Ecto neural progenitor cell (in vitro differentiated cells): ENCODE measurements at regions not wholly inside any gene's neighbourhood (a gene's known extent, or its start where the extent isn't known, plus 50 kb on each side); places are given as distances from the start of the nearest gene placed in this dataset.
A peak's percentile ranks its signal among the peaks of the same experiment; 100 is the strongest.
"Not testable (repeated sequence)": the region's sequence is repeated elsewhere in the genome, so short reads cannot be mapped to it uniquely, and the experiment has no call there.

Experiments used
- DNase-seq: peaks from one replicate; pipeline ENCODE4 v3.0.0-alpha.2; 2018; ENCODE audit warnings: low spot score

DNA sequence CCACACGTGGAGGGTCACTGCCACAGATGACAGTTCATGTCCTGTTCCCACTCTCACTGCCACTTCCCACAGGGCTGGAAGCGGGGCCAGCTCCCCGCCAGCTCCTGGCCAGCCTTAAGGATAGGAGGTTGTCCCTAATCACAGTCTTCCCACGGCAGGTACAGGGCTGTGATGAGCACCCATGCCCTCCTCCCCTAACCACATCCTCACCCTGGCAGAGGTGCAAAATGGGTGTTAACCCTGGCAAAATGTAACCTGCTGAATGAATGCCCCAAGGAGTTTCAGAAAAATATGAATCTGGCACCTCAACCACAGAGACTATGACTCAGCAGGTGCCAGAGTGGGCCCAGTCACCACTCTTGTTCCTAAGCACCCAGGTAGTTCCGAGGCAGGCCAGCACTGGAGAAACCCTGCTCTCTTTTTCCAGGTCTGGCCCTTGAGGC is 185.1 kb upstream of the TPM1 start:
- DNase-seq: peak; percentile 41

DNA sequence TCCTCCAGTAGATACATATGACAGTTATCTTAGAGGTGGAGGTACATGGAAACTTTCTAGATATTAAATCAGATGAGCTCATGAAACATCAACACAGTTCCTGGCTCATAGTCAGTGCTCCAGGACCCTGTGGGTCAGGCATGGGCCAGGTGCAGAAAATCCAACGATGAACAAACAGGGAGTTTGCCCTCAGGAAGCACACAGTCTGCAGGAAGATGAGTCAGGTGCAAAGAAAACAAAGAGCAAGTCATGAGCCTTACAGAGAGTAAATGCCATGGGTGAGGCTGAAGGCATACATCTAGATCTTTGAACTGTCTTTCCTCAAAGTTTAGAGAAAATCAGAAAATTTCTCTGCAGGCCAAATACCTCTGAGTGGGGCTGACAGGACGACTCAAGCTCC is 184.2 kb upstream of the TPM1 start:
- DNase-seq: peak; percentile 29

DNA sequence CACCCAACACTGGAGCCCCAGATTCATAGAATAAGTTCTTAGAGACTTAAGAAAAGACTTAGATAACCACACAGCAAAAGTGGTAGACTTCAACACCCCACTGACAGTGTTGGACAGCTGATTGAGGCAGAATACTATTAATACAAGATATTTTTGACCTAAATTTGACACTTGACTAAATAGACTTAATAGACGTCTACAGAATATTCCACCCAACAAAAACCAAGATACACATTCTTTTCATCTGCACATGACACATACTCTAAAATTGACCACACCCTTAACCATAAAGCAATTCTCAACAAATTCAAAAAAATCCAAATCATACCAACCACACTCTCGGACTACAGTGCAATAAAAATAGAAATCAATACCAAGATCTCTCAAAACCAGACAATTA is 179.8 kb upstream of the TPM1 start:
- DNase-seq: no peak

DNA sequence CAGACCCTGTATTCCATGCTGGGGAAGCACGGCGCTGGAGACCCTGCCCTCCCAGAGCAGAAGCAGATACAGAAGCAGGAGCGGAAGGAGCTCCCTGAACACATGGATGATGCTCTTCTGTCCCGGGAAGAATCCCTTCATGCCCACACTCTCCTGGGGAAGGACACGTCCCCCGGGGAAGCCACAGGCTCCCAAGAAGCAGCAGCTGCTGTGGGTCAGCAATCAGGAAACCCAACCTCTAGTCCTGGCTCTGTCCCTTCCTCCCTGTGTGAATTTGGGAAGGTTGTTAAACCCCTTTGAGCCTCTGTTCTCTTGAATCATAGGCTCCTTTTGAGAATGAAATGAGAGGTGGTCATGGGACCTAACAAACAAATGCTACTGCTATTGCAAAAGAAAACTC is 176.2 kb upstream of the TPM1 start:
- peak; percentile 34 for DNase-seq

DNA sequence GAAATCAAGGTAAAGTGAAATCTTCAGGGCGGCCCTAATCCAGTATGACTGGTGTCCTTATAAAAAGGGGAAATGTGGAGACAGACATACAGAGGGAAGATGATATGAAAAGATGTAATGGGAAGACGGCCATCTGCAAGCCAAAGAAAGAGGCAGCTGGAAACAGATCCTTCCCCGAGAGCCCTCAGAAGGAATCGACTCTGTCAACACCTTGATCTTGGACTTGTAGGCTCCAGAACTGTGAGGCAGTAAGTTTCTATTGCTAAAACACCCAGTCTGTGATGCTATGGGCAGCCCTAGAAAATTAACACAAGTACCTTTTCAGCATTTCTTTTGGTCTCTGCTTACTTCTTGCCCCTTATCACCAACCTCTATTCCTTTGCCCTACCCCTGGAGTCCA is 174.7 kb upstream of the TPM1 start:
- no peak for DNase-seq

DNA sequence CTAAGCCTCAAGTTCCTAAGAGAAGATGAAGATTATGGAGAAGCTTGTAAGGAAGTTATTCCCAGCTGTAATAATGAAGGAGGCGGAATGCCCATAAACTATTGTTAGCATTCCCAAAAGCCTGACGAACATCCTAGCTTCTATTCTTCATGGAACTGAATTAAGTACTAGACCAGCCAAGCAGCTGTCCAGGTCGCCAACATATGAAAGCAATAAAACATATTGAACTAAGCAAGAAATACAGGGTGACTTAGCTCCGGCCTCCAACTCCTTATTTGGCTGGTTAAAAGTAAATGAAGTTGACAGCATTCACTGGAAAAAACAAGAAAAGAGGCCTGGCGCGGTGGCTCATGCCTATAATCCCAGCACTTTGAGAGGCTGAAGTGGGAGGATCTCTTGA is 174.0 kb upstream of the TPM1 start:
- DNase-seq: peak; percentile 25

DNA sequence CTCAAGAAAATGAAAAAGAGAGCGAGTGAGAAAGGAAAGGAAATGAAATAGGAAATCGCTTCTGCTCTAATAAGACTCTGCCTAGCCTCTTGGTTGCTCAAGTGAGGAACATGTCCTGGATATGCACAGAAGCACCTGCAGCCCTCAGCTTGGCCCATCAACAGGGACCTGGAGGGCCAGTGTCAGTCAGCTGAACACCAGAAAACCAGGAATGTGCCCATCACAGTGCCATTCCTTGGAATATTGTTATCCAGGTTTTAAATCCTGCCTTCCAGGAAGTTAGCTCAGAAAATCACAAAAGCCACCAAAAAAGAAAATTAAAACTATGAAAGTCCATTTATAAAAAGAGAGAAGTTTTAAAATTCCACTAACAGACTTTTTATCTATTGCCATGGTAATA is 173.4 kb upstream of the TPM1 start:
- DNase-seq: no peak

DNA sequence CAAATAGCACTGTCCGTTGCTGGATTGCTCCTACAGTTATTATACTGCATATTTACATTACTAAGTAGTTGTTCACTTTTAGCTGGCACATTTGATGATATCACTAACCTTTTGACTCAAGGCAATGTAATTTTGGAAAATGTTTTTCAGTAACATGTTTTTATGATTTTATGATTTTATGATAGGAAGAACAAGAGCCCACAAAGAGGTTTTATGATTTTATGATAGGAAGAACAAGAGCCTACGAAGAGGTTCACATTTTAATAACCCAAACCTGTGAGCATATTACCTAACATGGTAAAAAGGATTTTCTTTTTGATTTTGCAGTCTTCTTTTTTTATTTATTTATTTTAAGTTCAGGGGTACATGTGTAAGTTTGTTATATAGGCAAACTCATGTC is 172.3 kb upstream of the TPM1 start:
- DNase-seq: no peak

DNA sequence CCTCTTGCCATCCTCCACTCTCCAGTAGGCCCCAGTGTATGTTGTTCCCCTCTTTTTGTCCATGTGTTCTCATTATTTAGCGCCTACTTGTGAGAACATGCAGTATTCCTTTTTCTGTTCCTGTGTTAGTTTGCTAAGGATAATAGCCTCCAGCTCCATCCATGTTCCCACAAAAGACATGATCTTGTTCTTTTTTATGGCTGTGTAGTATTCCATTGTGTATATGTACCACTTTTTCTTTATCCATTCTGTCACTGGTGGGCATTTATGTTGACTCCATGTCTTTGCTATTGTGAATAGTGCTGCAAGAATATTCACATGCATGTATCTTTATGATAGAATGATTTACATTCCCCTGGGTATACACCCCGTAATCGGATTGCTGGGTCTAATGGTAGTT is 171.8 kb upstream of the TPM1 start:
- DNase-seq: not testable (repeated sequence)

DNA sequence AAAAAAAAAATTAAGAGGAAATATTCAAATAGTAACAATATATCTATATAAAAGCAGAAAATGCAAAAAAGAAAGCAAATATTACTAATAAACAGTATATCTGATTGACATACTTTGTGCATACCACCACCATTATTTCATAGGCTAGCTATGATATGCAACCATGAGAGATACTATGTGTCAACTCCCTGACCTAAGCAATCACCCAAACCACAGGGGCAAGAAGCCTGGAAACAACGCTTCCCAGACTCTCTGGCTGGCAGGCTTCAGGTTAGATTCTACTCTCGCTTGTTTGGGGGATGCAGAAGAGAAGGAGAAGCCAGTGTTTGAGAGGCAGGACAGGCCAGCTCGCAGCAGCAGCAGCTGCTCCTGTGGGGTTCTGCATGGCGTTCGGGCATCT is 169.3 kb upstream of the TPM1 start:
- DNase-seq: peak; percentile 33

DNA sequence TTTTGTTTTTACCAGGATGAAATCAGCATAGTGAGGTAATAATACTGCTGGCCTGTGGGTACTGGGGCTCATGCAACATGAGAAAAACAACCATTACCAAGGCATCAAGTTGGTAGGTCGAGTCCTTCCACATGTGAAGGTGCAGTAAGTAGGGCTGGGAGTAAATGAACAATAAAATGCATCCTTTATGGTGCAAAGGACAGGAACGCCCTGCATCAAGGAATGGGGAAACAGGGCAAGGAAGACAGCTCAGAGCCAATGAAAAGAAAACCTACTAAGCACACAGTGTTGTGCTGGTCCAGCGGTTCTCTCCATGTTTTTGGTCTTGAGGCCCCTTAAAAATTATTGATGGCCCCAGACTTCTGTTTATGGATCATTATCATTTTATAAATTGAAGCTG is 168.5 kb upstream of the TPM1 start:
- no peak for DNase-seq

DNA sequence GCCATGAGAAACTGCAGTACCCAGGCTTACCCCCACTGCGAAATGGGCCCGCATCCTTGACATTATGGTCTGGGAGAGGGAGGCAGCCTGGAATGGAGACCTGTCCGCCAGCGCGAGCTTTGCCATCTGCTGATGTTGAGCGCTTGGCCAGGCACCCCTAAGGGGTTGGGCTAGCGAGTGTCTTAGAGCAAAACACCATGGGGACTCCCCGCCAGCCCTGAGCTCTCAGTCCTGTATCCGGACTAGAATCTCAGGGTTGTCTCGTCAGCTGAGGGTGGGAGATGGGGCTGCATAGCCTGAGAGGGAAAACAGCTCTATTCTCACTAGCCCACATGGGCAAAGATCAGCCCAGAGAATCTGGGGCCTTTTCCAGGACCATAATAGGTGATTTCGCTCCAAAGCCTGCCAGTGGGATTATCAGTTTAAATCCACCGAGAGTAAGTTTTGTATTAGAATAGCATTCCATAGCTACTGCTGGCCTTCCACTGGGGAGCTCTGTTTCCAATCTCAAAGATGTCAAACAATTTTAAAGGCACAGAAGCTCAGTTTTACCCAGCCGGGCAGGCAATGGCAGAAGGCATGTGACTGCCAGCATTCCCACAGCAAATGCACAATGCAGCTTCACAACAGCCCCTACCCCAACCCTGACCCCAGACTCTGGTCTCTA is 167.5 kb upstream of the TPM1 start:
- no peak for DNase-seq

DNA sequence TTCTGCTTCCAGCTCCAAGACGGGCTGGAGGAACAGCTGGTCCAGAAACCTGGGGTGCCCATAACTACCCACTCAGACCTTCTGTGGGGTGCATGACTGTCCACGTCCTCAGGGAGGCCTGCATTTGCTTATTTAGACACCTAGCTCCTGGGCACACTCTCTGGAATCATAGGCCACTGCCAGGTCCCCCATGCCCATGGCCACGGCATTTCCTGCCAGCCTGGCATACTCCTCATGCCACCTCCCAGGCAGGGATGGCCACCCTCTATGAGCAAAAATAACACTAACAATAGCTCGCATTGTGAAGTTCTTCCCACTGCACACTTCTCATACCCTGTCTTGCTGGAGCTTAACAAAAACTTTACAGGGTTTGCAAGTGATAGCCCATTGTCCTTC is 166.9 kb upstream of the TPM1 start:
- DNase-seq: no peak

DNA sequence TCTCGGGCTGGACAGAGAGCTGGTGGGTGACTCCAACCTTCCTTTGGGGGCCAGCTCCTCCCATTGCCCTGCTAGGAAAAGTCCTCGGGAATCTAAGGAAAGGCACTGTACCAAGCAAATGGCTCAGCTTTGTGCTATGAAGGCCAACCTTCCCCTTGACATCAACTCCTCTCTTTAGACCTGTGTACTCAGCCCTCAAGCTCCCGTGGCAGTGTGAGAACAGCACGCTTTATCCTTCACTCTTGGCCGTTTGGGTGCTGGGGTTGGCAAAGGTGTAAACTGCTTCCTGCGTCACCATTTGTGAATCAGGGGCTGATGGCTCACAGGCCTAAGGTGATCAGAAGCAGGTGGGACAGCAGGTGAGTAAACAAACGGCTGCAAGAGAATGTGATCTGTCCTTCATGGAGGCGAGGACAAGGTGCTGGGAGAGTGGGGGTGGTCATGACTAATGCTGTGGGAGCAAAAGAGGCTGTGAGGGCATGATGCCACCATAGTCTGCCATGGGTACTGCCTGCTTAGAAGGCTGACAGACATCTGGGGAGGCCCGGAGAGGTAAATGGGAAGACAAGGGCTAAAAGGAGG is 165.2 kb upstream of the TPM1 start:
- peak; percentile 36 for DNase-seq

DNA sequence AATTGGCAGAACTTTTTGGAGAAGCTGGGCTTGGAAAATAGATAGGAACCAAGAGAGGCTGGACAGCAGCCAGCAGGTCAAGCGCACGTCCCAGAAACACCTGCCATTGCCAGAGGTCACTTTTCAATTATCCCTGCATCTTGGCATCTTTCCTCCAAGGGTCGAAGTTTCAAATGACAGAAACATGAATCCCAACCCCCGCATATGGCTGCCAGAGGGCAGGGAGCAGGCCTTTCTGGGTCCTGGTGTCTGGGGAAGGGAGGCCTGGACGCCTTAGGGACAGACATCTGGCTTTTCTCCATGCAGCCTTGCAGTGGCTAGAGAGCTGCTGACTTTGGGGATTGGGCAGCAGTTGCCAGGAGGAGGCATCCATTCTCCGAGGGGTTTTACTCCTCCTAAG is 164.5 kb upstream of the TPM1 start:
- no peak for DNase-seq

DNA sequence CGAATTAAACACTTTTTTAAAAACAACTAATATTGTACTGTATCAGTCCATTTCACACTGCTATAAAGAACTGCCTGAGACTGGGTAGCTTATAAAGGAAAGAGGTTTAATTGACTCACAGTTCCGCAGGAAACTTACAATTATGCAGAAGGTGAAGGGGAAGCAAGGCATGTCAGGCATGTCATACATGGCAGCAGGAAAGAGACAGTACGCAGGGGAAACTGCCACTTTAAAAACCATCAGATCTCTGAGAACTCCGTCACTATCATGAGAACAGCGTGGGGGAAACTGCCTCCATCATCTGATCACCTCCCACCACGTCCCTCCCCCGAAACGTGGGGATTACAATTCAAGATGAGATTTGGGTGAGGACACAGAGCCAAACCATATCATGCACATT is 162.8 kb upstream of the TPM1 start:
- no peak for DNase-seq

DNA sequence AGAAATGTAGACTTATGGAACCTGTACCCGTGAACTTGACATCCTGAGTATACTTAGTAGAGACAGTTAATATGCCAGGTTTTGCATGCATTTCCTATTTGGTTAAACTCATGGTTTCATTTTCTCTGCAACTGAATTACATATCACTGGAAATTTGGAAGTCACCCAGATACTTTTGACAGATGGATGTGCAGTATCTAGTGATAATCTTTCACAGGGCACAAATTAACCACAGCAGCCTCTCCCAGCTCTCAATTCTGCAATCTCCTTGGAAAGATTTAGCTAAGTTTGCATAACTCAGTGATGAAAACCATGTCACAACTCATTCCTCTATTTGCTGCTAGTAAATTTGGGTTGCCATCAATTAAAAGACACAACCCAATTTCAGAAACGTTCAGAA is 162.3 kb upstream of the TPM1 start:
- no peak for DNase-seq

DNA sequence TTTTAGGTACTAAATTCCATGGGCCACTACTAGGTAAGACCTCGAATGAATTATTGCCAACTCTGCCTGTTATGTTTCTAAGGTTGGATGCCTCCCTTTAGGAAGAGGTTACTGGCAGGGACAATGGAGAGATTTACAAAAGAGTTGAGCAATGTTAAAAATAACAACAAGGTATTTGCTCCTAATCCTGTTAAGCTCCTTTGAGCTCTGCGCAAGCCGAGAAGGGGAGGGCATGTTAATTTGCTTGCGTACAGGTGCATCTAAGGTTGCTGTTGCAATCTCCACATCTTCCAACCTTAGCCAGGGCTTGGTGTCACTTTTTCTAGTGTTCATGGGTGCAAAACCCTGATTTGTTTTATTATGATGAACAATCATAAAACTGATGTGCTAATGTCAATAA is 161.5 kb upstream of the TPM1 start:
- no peak for DNase-seq

DNA sequence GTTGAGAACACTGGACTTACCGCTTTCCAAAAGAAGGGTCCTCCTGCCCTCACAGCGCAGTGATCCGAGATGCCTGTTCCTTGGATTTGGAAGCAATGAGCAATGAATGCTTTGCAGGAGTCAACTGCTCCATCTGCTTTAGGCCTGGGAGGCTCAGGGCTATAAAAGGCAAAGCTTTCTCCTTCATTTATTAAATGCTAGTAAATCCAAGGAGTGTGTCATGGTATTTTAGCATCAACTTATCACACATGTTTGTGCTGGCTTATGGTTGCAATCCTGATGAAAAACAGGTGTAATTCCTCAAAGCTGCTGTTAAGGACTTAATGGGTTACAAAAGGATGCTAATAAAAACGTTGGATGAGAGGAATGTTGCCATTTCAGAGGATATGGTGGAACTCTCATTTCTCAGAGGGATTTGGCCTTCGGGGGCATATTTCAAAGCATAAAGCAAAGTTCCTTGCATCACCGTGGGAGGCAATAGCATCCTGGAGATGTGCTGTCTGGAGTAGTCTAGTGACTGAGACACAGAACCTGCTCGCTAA is 158.5 kb upstream of the TPM1 start:
- DNase-seq: no peak

DNA sequence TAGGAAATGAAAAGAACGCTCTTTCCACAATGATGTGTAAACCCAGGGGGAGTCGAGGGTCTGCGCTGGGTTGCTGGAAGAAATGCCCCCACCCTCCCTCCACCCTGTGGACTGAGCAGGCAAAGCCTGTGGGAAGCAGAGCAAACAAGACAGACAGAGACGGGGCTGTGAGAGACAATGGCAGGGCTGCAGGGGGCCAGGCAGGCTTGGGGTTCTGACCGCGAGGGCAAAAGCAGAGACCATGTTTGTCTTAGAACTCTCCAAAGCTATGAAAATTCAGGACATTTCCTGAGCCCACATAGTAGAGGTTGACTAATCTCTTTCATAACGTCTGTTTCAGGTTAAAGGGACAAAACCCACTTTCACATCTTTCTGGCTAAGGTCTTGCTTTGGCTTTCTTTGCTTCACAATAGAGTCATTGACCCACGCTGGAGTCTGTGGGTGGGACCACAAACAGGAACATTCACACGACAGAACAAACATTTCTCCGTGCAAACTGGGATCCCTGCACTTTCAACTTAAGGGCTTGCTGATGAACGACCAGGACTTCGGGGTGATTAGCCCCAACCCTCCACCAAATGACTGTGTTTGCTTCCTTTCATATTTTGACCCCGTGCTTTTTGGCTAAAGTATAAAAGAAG is 156.0 kb upstream of the TPM1 start:
- DNase-seq: peak; percentile 58

DNA sequence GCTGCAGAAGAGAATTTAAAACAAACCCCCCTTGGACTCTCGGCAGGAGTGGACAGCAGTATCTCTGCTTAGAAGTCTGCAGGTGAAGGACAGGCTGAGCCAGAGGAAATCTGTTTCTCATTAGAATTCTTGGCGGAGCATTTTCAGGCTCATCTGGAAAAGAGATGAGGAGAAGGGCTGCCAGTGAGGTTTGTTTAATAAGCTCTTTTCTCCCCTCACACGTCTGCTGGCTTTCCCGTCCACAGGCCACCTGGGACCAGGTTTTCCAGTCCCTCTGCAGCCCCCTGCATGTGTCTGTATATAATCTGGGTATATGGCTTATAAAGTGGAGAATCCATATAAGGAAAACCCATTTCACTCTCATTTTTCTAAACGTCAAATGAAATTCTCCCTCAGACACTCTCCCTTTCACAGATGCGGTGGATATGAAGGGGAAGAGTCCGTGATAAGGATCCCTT is 155.4 kb upstream of the TPM1 start:
- DNase-seq: no peak

DNA sequence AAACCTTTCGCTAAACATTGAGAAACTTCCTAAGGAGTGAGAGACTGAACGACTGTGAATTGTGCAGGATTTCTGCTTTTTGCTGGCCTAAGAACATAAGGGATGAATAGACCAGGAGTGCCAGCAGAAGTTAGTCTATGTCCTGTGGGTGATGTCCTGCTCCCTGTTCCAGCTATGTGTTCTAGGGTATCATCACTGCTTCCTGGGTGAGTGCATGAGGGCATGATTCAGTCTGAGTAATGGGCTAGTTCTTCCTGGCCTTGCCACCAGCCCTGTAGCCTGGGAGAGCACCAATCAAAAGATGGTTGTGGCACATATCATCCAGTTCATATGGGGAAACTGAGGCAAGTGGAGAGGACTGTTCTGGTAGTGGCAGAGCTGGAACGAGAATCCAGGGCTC is 153.9 kb upstream of the TPM1 start:
- DNase-seq: no peak

DNA sequence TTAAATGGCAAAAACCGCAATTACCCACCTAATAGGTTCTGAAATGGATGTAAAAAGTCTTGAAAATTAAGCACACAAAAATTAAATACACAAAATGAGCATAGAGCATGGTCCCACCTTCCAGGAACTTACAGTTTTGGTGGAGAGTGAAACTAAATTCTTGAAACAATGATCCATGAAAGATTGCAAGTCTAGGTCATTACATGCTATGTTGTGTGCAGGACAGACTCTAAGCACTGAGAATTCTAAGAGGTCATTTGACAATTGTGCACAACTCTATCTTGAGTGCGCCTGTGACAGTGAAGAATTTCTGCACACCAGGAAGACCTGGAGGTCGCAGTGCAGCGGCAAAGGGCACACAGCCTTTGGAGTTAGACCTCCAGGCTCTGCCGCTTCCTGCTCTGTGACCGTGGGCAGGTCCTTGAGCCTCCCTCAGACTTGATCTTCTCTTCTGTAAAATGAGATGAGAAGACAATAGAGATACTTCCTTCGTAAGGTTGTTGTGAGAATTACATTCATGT is 153.3 kb upstream of the TPM1 start:
- no peak for DNase-seq
